ENCODE measurements at regions not wholly inside any gene's neighbourhood (a gene's known extent, or its start where the extent isn't known, plus 50 kb on each side); places are given as distances from the start of the nearest gene placed in this dataset.

GRCh38 chr3:167913219-167913835, 177.8 kb downstream of the SERPINI1 start:
- H3K36me3 ChIP-seq, result no peaks in the 10 kb centered on the region
- intact Hi-C loops (cut with DNase I; ENCODE audit: low total_unique reads) (no loop called here), in situ Hi-C loops (cut with MboI; ENCODE audit: low sequenced_read_pairs in 4 of 4) (no loop called here)
- no peak overlapping the region for H3K27ac ChIP-seq
- no peak for ATAC-seq
- H3K4me1 ChIP-seq, result no peaks in the 10 kb centered on the region
- no peaks in the 10 kb centered on the region for H3K27me3 ChIP-seq
- H3K4me3 ChIP-seq, result no peak overlapping the region
- no peak for DNase-seq
- no peak for TF ChIP-seq POLR2A (IDR thresholded peaks at IDR 0.05)
- TF ChIP-seq, protein P1, sequence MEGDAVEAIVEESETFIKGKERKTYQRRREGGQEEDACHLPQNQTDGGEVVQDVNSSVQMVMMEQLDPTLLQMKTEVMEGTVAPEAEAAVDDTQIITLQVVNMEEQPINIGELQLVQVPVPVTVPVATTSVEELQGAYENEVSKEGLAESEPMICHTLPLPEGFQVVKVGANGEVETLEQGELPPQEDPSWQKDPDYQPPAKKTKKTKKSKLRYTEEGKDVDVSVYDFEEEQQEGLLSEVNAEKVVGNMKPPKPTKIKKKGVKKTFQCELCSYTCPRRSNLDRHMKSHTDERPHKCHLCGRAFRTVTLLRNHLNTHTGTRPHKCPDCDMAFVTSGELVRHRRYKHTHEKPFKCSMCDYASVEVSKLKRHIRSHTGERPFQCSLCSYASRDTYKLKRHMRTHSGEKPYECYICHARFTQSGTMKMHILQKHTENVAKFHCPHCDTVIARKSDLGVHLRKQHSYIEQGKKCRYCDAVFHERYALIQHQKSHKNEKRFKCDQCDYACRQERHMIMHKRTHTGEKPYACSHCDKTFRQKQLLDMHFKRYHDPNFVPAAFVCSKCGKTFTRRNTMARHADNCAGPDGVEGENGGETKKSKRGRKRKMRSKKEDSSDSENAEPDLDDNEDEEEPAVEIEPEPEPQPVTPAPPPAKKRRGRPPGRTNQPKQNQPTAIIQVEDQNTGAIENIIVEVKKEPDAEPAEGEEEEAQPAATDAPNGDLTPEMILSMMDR (IDR thresholded peaks at IDR 0.05 in 4 of 5, conservative IDR thresholded peaks at IDR 0.05 in 1 of 5), result no peak
- H3K9me3 ChIP-seq, result no peaks in the 10 kb centered on the region

DNA sequence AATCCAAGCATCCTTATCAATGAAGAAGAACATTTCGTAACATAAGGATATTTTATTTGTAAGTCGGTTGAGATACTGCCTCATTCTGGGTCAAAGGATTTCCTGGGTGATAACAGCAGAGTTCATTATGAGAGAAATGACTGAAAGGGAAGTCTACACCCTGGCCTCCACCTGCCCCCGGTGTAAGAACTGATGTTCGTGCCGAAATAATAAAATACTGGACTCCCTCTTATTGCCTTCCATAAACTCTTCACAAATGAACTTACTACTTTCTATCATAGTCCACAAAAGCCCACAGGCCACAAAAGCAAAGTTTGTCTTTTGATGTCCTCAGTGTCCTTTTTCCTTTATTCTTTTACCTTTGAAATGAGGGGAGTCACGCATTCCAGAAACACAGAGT, 174.4 kb downstream of the SERPINI1 start:
- ATAC-seq (no peak), DNase-seq (no peak)
- Histone ChIP-seq H3K4me1 (no peaks in the 10 kb centered on the region), H3K4me3 (no peak overlapping the region), H3K27me3 (no peaks in the 10 kb centered on the region), H3K27ac (no peak overlapping the region), H3K36me3 (no peaks in the 10 kb centered on the region), H3K9me3 (no peaks in the 10 kb centered on the region)
- in situ Hi-C loops (cut with MboI; ENCODE audit: low sequenced_read_pairs in 4 of 4), result no loop called here
- no peak for TF ChIP-seq POLR2A (IDR thresholded peaks at IDR 0.05)
- TF ChIP-seq, protein P1 (IDR thresholded peaks at IDR 0.05 in 4 of 5, conservative IDR thresholded peaks at IDR 0.05 in 1 of 5), result no peak
- intact Hi-C loops (cut with DNase I; ENCODE audit: low total_unique reads), result no loop called here

- ATAC-seq (no peak), DNase-seq (no peak)
- TF ChIP-seq POLR2A (IDR thresholded peaks at IDR 0.05), result no peak
- TF ChIP-seq, protein P1 (IDR thresholded peaks at IDR 0.05 in 4 of 5, conservative IDR thresholded peaks at IDR 0.05 in 1 of 5), result no peak
- Histone ChIP-seq H3K27ac (no peak overlapping the region), H3K9me3 (no peaks in the 10 kb centered on the region), H3K36me3 (no peaks in the 10 kb centered on the region), H3K4me3 (no peak overlapping the region), H3K27me3 (no peaks in the 10 kb centered on the region), H3K4me1 (no peaks in the 10 kb centered on the region)
- in situ Hi-C loops (cut with MboI; ENCODE audit: low sequenced_read_pairs in 4 of 4), result no loop called here
- intact Hi-C loops (cut with DNase I; ENCODE audit: low total_unique reads), result no loop called here
Measured at GRCh38 chr3:167909504-167909896, 174.0 kb downstream of the SERPINI1 start.

GRCh38 chr3:167908746-167909503, 173.4 kb downstream of the SERPINI1 start:
- Histone ChIP-seq H3K4me1 (no peaks in the 10 kb centered on the region), H3K36me3 (no peaks in the 10 kb centered on the region), H3K27me3 (no peaks in the 10 kb centered on the region), H3K9me3 (no peaks in the 10 kb centered on the region), H3K27ac (no peak overlapping the region), H3K4me3 (no peak overlapping the region)
- intact Hi-C loops (cut with DNase I; ENCODE audit: low total_unique reads), result no loop called here
- TF ChIP-seq, protein P1 (IDR thresholded peaks at IDR 0.05 in 4 of 5, conservative IDR thresholded peaks at IDR 0.05 in 1 of 5), result no peak
- TF ChIP-seq POLR2A (IDR thresholded peaks at IDR 0.05), result no peak
- in situ Hi-C loops (cut with MboI; ENCODE audit: low sequenced_read_pairs in 4 of 4), result no loop called here
- DNase-seq (no peak), ATAC-seq (no peak)
